GM10248 (cell line): ENCODE measurements at regions not wholly inside any gene's neighbourhood (a gene's known extent, or its start where the extent isn't known, plus 50 kb on each side); places are given as distances from the start of the nearest gene placed in this dataset.

Experiments used
- CTCF ChIA-PET: fragments of 300-600 bp; sonication (Branson Sonifier 250); formaldehyde crosslinking; extraction: SDS; loops from one replicate; lab custom pipeline; 2021; ENCODE audit warnings: antibody characterized with exemption; lab: Yijun Ruan, JAX
- POLR2A ChIA-PET: fragments of 350-650 bp; sonication (Branson Sonifier 250); formaldehyde crosslinking; extraction: SDS; loops from one replicate; lab custom pipeline; 2020; ENCODE audit warnings: antibody characterized with exemption; lab: Yijun Ruan, JAX
- DNase-seq: peaks from one replicate; pipeline ENCODE4 v3.0.0; 2012; ENCODE audit errors: extremely low spot score
- CTCF ChIP-seq: IDR thresholded peaks from 2 replicates; pipeline ENCODE4 v1.5.1; 2012; ENCODE audit warnings: mild to moderate bottlenecking, low read depth; ENCODE audit errors: extremely low read depth, missing control alignments, control extremely low read depth

GRCh38 chr3:188037965-188038581 lies 115.9 kb upstream of the LPP start:
- ChIA-PET CTCF (no interaction called here), POLR2A (no interaction called here)
- no peak for TF ChIP-seq CTCF
- no peak for DNase-seq

DNA sequence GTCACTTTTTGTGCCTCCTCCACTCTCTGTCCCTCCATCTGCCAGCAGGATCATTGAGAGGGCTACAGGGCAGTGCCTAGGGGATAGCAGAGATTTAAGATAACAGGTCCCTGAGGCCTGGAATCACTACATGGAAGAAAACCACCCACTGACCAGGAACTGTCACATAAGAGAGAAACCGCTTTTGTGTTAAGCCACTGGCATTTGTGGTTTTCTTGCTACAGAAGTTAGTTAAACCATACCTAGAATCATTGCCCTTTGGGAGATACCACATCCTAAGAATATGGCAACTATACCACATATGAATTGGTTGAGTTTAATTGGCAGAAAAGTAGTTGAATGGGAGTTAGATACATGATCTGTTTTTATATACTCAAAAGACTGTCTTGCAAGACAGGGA lies 112.8 kb upstream of the LPP start:
- POLR2A ChIA-PET: no interaction called here
- no peak for DNase-seq
- TF ChIP-seq CTCF: no peak
- CTCF ChIA-PET: interaction anchor here (1.8 to 2.5 kb wide), 2 partner anchors 12 to 301 kb away, joined by 5 to 8 read pairs; no protein-coding TSS in a partner anchor

- DNase-seq: no peak
- ChIA-PET POLR2A (no interaction called here), CTCF (interaction anchor here (1.8 to 2.5 kb wide), 2 partner anchors 11 to 301 kb away, joined by 5 to 8 read pairs; no protein-coding TSS in a partner anchor)
- no peak for TF ChIP-seq CTCF
Measured at GRCh38 chr3:188041895-188042294, 112.1 kb upstream of the LPP start.

DNA sequence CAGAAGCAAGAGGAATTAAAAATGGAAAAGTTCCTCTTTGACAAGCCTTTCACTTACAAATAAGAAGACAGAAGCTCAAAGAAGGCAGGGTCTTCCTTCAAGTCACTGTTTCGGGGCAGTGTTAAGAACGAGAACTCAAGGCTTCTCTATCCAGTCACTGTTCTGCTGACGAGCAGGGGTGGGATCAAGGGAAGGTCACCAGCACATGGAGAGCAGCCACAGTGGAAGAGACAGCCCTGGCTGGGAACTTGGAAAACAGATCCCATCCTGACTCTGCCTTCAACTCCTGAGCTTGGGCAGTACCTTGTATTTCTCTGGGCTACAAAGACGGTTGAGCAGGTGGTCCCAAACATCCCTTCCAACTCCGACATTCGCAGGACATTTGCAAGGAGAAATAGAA lies 111.5 kb upstream of the LPP start:
- CTCF ChIA-PET: interaction anchor here (1.2 to 2.5 kb wide), 3 partner anchors 11 to 326 kb away, joined by 3 to 8 read pairs (median 5); no protein-coding TSS in a partner anchor
- POLR2A ChIA-PET: no interaction called here
- DNase-seq: no peak
- no peak for TF ChIP-seq CTCF

GRCh38 chr3:188043891-188044290 lies 110.1 kb upstream of the LPP start:
- POLR2A ChIA-PET: no interaction called here
- DNase-seq: no peak
- TF ChIP-seq CTCF: no peak
- CTCF ChIA-PET: interaction anchor here (0.9 to 2.5 kb wide), 4 partner anchors 15 to 328 kb away, joined by 3 to 8 read pairs (median 3); no protein-coding TSS in a partner anchor

GRCh38 chr3:188046561-188047211 lies 107.3 kb upstream of the LPP start:
- POLR2A ChIA-PET: no interaction called here
- DNase-seq: no peak
- no peak for TF ChIP-seq CTCF
- CTCF ChIA-PET: interaction anchor here (1.5 kb wide), 1 partner anchor 15 kb away, joined by 3 read pairs; no protein-coding TSS in a partner anchor
